ENCODE measurements at regions not wholly inside any gene's neighbourhood (a gene's known extent, or its start where the extent isn't known, plus 50 kb on each side); places are given as distances from the start of the nearest gene placed in this dataset.
"Not testable (repeated sequence)": the region's sequence is repeated elsewhere in the genome, so short reads cannot be mapped to it uniquely, and the experiment has no call there.

GRCh38 chr12:33634544-33634943 is 194.9 kb upstream of the SYT10 start:
- Histone ChIP-seq H3K9ac (ENCODE audit: extremely low read depth, insufficient read length, low read length) (no peak overlapping the region), H3T11ph (ENCODE audit: low read length) (no peak overlapping the region), H3K4me2 (ENCODE audit: insufficient read depth, insufficient read length, low read length) (no peak overlapping the region), H2BK120ac (ENCODE audit: low read depth, low read length, poor library complexity, severe bottlenecking) (no peak overlapping the region), H2AFZ (ENCODE audit: low read length) (no peak overlapping the region), H3K27me3 (ENCODE audit: insufficient read depth, low read length) (no peaks in the 10 kb centered on the region), H4K91ac (ENCODE audit: insufficient read length, low read depth, low read length) (no peak overlapping the region), H2BK20ac (ENCODE audit: low read depth, low read length, poor library complexity, severe bottlenecking) (no peak overlapping the region), H2BK15ac (ENCODE audit: low read depth, low read length) (no peak overlapping the region), H4K5ac (ENCODE audit: insufficient read length, low read depth, low read length) (no peak overlapping the region), H3K79me1 (ENCODE audit: insufficient read depth, low read depth, low read length, poor library complexity, severe bottlenecking) (no peaks in the 10 kb centered on the region), H2BK12ac (ENCODE audit: insufficient read length, low read depth, low read length) (no peak overlapping the region), H3K27ac (ENCODE audit: insufficient read length, low read depth, low read length) (no peak overlapping the region), H3K4me1 (ENCODE audit: insufficient read depth, low read length) (no peaks in the 10 kb centered on the region), H3K9me3 (ENCODE audit: control insufficient read depth, low read depth, low read length) (no peaks in the 10 kb centered on the region), H3K14ac (ENCODE audit: insufficient read depth, low read length) (no peak overlapping the region), H2BK5ac (ENCODE audit: insufficient read length, low read length) (no peak overlapping the region), H3K56ac (ENCODE audit: insufficient read length, low read depth, low read length) (no peak overlapping the region), H3K18ac (ENCODE audit: insufficient read length, low read depth, low read length) (no peak overlapping the region), H2AK5ac (ENCODE audit: insufficient read length, low read length) (no peak overlapping the region), H4K8ac (replicated peaks; ENCODE audit: insufficient read length, low read depth, low read length) (no peak overlapping the region), H3K4ac (ENCODE audit: low read depth, low read length) (no peak overlapping the region), H3K79me2 (ENCODE audit: insufficient read depth, low read length) (no peaks in the 10 kb centered on the region), H3K23ac (ENCODE audit: insufficient read length, low read depth, low read length) (no peak overlapping the region), H4K20me1 (ENCODE audit: control insufficient read depth, insufficient read depth, insufficient read length) (no peaks in the 10 kb centered on the region), H3K23me2 (ENCODE audit: insufficient read length, low read depth, low read length, poor library complexity, severe bottlenecking) (no peaks in the 10 kb centered on the region)
- peaks cover 3 to 6% of the 10 kb centered on the region in 2 experiments; a peak in 3 of 5 replicates for H3K9me3 Mint-ChIP-seq
- WGBS (ENCODE audit: extremely low coverage, insufficient read length, low lambda C conversion rate), result no CpG with 5 or more reads among the region's 3 CpGs
- DNase-seq, result no peak
- no peaks in the 10 kb centered on the region for H3K27me3 Mint-ChIP-seq (ENCODE audit: low read depth)
- H3K27ac Mint-ChIP-seq, result no peak overlapping the region
- H3K4me3 Mint-ChIP-seq, result no peak overlapping the region
- TF ChIP-seq CTCF (conservative IDR thresholded peaks at IDR 0.05), result no peak
- H3K4me1 Mint-ChIP-seq, result no peaks in the 10 kb centered on the region
- peaks cover 0 to 2% (median 0%) of the 10 kb centered on the region in 3 experiments; a peak in 1 of 7 replicates for H3K36me3 Mint-ChIP-seq (ENCODE audit: insufficient read depth in 1 of 3, low read depth in 3 of 3)

- not testable (repeated sequence) for H3K4me1 ChIP-seq (ENCODE audit: insufficient read depth, low read length); H3K79me1 ChIP-seq (ENCODE audit: insufficient read depth, low read depth, low read length, poor library complexity, severe bottlenecking); H3K18ac ChIP-seq (ENCODE audit: insufficient read length, low read depth, low read length); H4K5ac ChIP-seq (ENCODE audit: insufficient read length, low read depth, low read length); H3K9me3 Mint-ChIP-seq; H3K4me2 ChIP-seq (ENCODE audit: insufficient read depth, insufficient read length, low read length); H2AFZ ChIP-seq (ENCODE audit: low read length); H4K8ac ChIP-seq (replicated peaks; ENCODE audit: insufficient read length, low read depth, low read length); H4K20me1 ChIP-seq (ENCODE audit: control insufficient read depth, insufficient read depth, insufficient read length); H3K56ac ChIP-seq (ENCODE audit: insufficient read length, low read depth, low read length); H3K79me2 ChIP-seq (ENCODE audit: insufficient read depth, low read length); H4K91ac ChIP-seq (ENCODE audit: insufficient read length, low read depth, low read length); H3K4ac ChIP-seq (ENCODE audit: low read depth, low read length); H2BK5ac ChIP-seq (ENCODE audit: insufficient read length, low read length); H3K4me1 Mint-ChIP-seq; H3K27ac Mint-ChIP-seq; H3K14ac ChIP-seq (ENCODE audit: insufficient read depth, low read length); H3K27me3 Mint-ChIP-seq (ENCODE audit: low read depth); DNase-seq; H2BK15ac ChIP-seq (ENCODE audit: low read depth, low read length); H3K4me3 Mint-ChIP-seq; H2AK5ac ChIP-seq (ENCODE audit: insufficient read length, low read length); H3K9ac ChIP-seq (ENCODE audit: extremely low read depth, insufficient read length, low read length); H3K23ac ChIP-seq (ENCODE audit: insufficient read length, low read depth, low read length); H3K27me3 ChIP-seq (ENCODE audit: insufficient read depth, low read length); H2BK120ac ChIP-seq (ENCODE audit: low read depth, low read length, poor library complexity, severe bottlenecking); H3K23me2 ChIP-seq (ENCODE audit: insufficient read length, low read depth, low read length, poor library complexity, severe bottlenecking); H2BK20ac ChIP-seq (ENCODE audit: low read depth, low read length, poor library complexity, severe bottlenecking); H3K36me3 Mint-ChIP-seq (ENCODE audit: insufficient read depth in 1 of 3, low read depth in 3 of 3); H3K9me3 ChIP-seq (ENCODE audit: control insufficient read depth, low read depth, low read length); H3T11ph ChIP-seq (ENCODE audit: low read length); H2BK12ac ChIP-seq (ENCODE audit: insufficient read length, low read depth, low read length); H3K27ac ChIP-seq (ENCODE audit: insufficient read length, low read depth, low read length)
- WGBS (ENCODE audit: extremely low coverage, insufficient read length, low lambda C conversion rate), result no CpG with 5 or more reads among the region's 6 CpGs
These were observed 197.3 kb upstream of the SYT10 start for GRCh38 chr12:33636930-33637329.

All from H9 (cell line).